HEK293 (cell line): ENCODE measurements at regions not wholly inside any gene's neighbourhood (a gene's known extent, or its start where the extent isn't known, plus 50 kb on each side); places are given as distances from the start of the nearest gene placed in this dataset.

Source experiments
- CTCF ChIA-PET: fragments of 350-600 bp; formaldehyde crosslinking; extraction: SDS; loops from one replicate; lab custom pipeline; 2021; ENCODE audit warnings: antibody characterized with exemption; lab: Yijun Ruan, JAX
- POLR2A ChIA-PET: fragments of 300-600 bp; formaldehyde crosslinking; extraction: SDS; loops from one replicate; lab custom pipeline; 2020; ENCODE audit warnings: antibody characterized with exemption, inconsistent platforms; lab: Yijun Ruan, JAX
- H3K27ac ChIP-seq: fragments of 200-500 bp; sonication (Bioruptor generic); 2 replicates; pipeline ENCODE4 v1.5.1; 2014; ENCODE audit warnings: low read depth, low read length, control low read depth, inconsistent platforms; ENCODE audit errors: extremely low read depth
- H3K36me3 ChIP-seq, 2 experiments: fragments of 200-500 bp in 1 of 2; sonication (Bioruptor generic) in 1 of 2; 1 replicate in 1 of 2; 2 replicates in 1 of 2; pipeline ENCODE4 v1.5.1; 2014 to 2017; ENCODE audit warnings: inconsistent platforms in 2 of 2, low read length in 2 of 2; ENCODE audit not compliant: control insufficient read depth in 2 of 2, insufficient read depth in 1 of 2
- H3K4me1 ChIP-seq: fragments of 200-500 bp; sonication (Bioruptor generic); 2 replicates; pipeline ENCODE4 v1.5.1; 2014; ENCODE audit warnings: mild to moderate bottlenecking, low read length, inconsistent platforms; ENCODE audit not compliant: control insufficient read depth, insufficient read depth
- H3K4me3 ChIP-seq: 2 replicates; pipeline ENCODE4 v1.5.1; 2011; ENCODE audit warnings: low read depth, mild to moderate bottlenecking, control low read depth, low read length, moderate library complexity
- H3K9me3 ChIP-seq: fragments of 200-500 bp; sonication (Bioruptor generic); 2 replicates; pipeline ENCODE4 v1.5.1; 2014; ENCODE audit warnings: low read depth, low read length, inconsistent platforms; ENCODE audit not compliant: control insufficient read depth, insufficient read depth
- KLF16 ChIP-seq: fragments of 450-650 bp; formaldehyde crosslinking; IDR thresholded peaks from 2 replicates; pipeline ENCODE4 v1.5.1; 2017; ENCODE audit warnings: missing biosample characterization, missing genetic modification characterization
- MEIS1 ChIP-seq: sonication (generic); formaldehyde crosslinking; IDR thresholded peaks from 2 replicates; pipeline ENCODE4 v1.8.1; 2022; ENCODE audit warnings: missing genetic modification reagents, mild to moderate bottlenecking, borderline replicate concordance
- MYNN ChIP-seq: fragments of 450-650 bp; formaldehyde crosslinking; IDR thresholded peaks from 2 replicates; pipeline ENCODE4 v1.5.1; 2016; ENCODE audit warnings: missing biosample characterization, missing genetic modification characterization, borderline replicate concordance
- OVOL3 ChIP-seq: fragments of 450-650 bp; formaldehyde crosslinking; IDR thresholded peaks from 2 replicates; pipeline ENCODE4 v1.5.1; 2016; ENCODE audit warnings: missing biosample characterization, missing genetic modification characterization
- ZBTB10 ChIP-seq: fragments of 450-650 bp; formaldehyde crosslinking; IDR thresholded peaks from 2 replicates; pipeline ENCODE4 v1.5.1; 2016; ENCODE audit warnings: missing biosample characterization, missing genetic modification characterization
- ZBTB20 ChIP-seq: fragments of 450-650 bp; formaldehyde crosslinking; IDR thresholded peaks from 2 replicates; pipeline ENCODE4 v1.5.1; 2016; ENCODE audit warnings: missing biosample characterization, missing genetic modification characterization
- ZBTB21 ChIP-seq: fragments of 450-650 bp; formaldehyde crosslinking; IDR thresholded peaks from 2 replicates; pipeline ENCODE4 v1.5.1; 2017; ENCODE audit warnings: missing biosample characterization, missing genetic modification characterization
- ZBTB6 ChIP-seq: fragments of 450-650 bp; formaldehyde crosslinking; IDR thresholded peaks from 2 replicates; pipeline ENCODE4 v1.5.1; 2017; ENCODE audit warnings: missing biosample characterization, missing genetic modification characterization
- ZNF133 ChIP-seq: fragments of 450-650 bp; formaldehyde crosslinking; IDR thresholded peaks from 2 replicates; pipeline ENCODE4 v1.5.1; 2016; ENCODE audit warnings: missing biosample characterization, missing genetic modification characterization
- ZNF239 ChIP-seq: fragments of 450-650 bp; formaldehyde crosslinking; IDR thresholded peaks from 2 replicates; pipeline ENCODE4 v1.5.1; 2016; ENCODE audit warnings: missing biosample characterization, missing genetic modification characterization
- ZNF473 ChIP-seq: fragments of 450-650 bp; formaldehyde crosslinking; IDR thresholded peaks from 2 replicates; pipeline ENCODE4 v1.5.1; 2017; ENCODE audit warnings: missing biosample characterization, missing genetic modification characterization
- ZNF549 ChIP-seq: fragments of 450-650 bp; IDR thresholded peaks from 2 replicates; pipeline ENCODE4 v1.5.1; 2018; ENCODE audit warnings: missing biosample characterization, missing genetic modification characterization, mild to moderate bottlenecking, inconsistent platforms, moderate library complexity
- ZNF571 ChIP-seq: fragments of 450-650 bp; formaldehyde crosslinking; IDR thresholded peaks from 2 replicates; pipeline ENCODE4 v1.5.0; 2017; ENCODE audit warnings: missing biosample characterization, missing genetic modification characterization
- ZNF76 ChIP-seq: fragments of 450-650 bp; formaldehyde crosslinking; IDR thresholded peaks from 2 replicates; pipeline ENCODE4; 2016; ENCODE audit warnings: low read depth, missing biosample characterization, missing genetic modification characterization, borderline replicate concordance
- ZNF785 ChIP-seq: fragments of 450-650 bp; formaldehyde crosslinking; IDR thresholded peaks from 2 replicates; pipeline ENCODE4 v1.5.1; 2016; ENCODE audit warnings: missing biosample characterization, missing genetic modification characterization
- ZSCAN4 ChIP-seq: fragments of 450-650 bp; formaldehyde crosslinking; IDR thresholded peaks from 2 replicates; pipeline ENCODE4 v1.5.1; 2017; ENCODE audit warnings: missing biosample characterization, missing genetic modification characterization
- TF ChIP-seq, protein P1 (sequence below): fragments of 450-650 bp; formaldehyde crosslinking; IDR thresholded peaks from 2 replicates; pipeline ENCODE4 v1.5.1; 2016; ENCODE audit warnings: missing biosample characterization, missing genetic modification characterization, low read depth
- TF ChIP-seq, protein P2 (sequence below): fragments of 450-650 bp; formaldehyde crosslinking; IDR thresholded peaks from 2 replicates; pipeline ENCODE4 v1.5.1; 2016; ENCODE audit warnings: missing biosample characterization, missing genetic modification characterization

- TF ChIP-seq, protein P1, sequence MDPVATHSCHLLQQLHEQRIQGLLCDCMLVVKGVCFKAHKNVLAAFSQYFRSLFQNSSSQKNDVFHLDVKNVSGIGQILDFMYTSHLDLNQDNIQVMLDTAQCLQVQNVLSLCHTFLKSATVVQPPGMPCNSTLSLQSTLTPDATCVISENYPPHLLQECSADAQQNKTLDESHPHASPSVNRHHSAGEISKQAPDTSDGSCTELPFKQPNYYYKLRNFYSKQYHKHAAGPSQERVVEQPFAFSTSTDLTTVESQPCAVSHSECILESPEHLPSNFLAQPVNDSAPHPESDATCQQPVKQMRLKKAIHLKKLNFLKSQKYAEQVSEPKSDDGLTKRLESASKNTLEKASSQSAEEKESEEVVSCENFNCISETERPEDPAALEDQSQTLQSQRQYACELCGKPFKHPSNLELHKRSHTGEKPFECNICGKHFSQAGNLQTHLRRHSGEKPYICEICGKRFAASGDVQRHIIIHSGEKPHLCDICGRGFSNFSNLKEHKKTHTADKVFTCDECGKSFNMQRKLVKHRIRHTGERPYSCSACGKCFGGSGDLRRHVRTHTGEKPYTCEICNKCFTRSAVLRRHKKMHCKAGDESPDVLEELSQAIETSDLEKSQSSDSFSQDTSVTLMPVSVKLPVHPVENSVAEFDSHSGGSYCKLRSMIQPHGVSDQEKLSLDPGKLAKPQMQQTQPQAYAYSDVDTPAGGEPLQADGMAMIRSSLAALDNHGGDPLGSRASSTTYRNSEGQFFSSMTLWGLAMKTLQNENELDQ (tag by site-specific recombination) = no peak
- TF ChIP-seq, protein P2, sequence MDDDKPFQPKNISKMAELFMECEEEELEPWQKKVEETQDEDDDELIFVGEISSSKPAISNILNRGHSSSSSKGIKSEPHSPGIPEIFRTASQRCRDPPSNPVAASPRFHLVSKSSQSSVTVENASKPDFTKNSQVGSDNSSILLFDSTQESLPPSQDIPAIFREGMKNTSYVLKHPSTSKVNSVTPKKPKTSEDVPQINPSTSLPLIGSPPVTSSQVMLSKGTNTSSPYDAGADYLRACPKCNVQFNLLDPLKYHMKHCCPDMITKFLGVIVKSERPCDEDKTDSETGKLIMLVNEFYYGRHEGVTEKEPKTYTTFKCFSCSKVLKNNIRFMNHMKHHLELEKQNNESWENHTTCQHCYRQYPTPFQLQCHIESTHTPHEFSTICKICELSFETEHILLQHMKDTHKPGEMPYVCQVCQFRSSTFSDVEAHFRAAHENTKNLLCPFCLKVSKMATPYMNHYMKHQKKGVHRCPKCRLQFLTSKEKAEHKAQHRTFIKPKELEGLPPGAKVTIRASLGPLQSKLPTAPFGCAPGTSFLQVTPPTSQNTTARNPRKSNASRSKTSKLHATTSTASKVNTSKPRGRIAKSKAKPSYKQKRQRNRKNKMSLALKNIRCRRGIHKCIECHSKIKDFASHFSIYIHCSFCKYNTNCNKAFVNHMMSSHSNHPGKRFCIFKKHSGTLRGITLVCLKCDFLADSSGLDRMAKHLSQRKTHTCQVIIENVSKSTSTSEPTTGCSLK (tag by site-specific recombination) = no peak
- TF ChIP-seq ZBTB20 (tag by site-specific recombination) = no peak
- TF ChIP-seq ZNF133 = no peak
These were observed 192.8 kb upstream of the SALL3 start (continued) for GRCh38 chr18:78786776-78787175.

DNA sequence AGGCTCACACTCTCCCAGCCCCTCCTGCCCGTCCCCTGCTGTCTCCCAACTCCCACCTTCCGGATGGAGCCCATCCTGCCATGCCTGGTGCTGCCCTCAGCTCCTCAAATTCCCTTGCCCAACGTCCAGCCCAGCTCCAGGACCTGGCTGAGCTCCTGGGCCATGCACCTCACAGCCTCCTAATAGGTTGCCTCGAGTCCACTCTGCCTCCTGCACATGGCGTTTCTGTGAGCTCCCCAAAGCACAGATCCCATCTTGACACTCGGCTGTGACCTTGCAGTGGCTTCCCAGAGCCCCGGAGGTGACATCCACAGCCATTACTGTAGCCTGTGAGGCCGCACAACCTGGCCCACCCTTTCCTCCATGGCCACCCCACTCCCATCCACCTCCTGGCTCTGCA is 191.9 kb upstream of the SALL3 start:
- Histone ChIP-seq H3K9me3 (no peaks in the 10 kb centered on the region), H3K4me3 (no peak overlapping the region), H3K27ac (no peak overlapping the region), H3K36me3 (no peaks in the 10 kb centered on the region), H3K4me1 (no peaks in the 10 kb centered on the region)
- ChIA-PET CTCF (no interaction called here), POLR2A (no interaction called here)
- TF ChIP-seq MYNN (tag by site-specific recombination) = no peak
- no peak for TF ChIP-seq ZNF785 (tag by site-specific recombination)
- no peak for TF ChIP-seq ZBTB6 (tag by site-specific recombination)
- no peak for TF ChIP-seq ZNF571 (tag by site-specific recombination)
- no peak for TF ChIP-seq ZNF549
- TF ChIP-seq ZBTB21 (tag by site-specific recombination) = no peak

- CTCF ChIA-PET = no interaction called here
- Histone ChIP-seq H3K4me1 (no peaks in the 10 kb centered on the region), H3K9me3 (no peaks in the 10 kb centered on the region), H3K4me3 (no peak overlapping the region), H3K36me3 (no peaks in the 10 kb centered on the region), H3K27ac (no peak overlapping the region)
- TF ChIP-seq ZSCAN4 (tag by site-specific recombination) (no peak), ZNF76 (tag by site-specific recombination) (no peak), KLF16 (tag by site-specific recombination) (no peak), ZNF473 (tag by site-specific recombination) (no peak), ZBTB10 (tag by site-specific recombination) (no peak), ZNF239 (tag by site-specific recombination) (no peak), OVOL3 (no peak), MEIS1 (CRISPR knock-in tag) (no peak)
- POLR2A ChIA-PET = no interaction called here
These were observed 191.5 kb upstream of the SALL3 start for GRCh38 chr18:78788161-78788560.
